B cell (primary cell): ENCODE measurements at regions not wholly inside any gene's neighbourhood (a gene's known extent, or its start where the extent isn't known, plus 50 kb on each side); places are given as distances from the start of the nearest gene placed in this dataset.

Experiments
- ATAC-seq: fragments of 200-7000 bp; cut with Tn5 transposase; one replicate; pipeline ENCODE4 v1.10.0; 2021; ENCODE audit warnings: low read depth, mild to moderate bottlenecking, moderate number of reproducible peaks, moderate library complexity
- CTCF ChIA-PET: fragments of 350-600 bp; sonication (Branson Sonifier 250); formaldehyde crosslinking; loops from one replicate; lab custom pipeline; 2021; ENCODE audit warnings: antibody characterized with exemption, inconsistent platforms; lab: Charles Lee
- POLR2A ChIA-PET: fragments of 350-600 bp; sonication (Branson Sonifier 250); formaldehyde crosslinking; loops from one replicate; lab custom pipeline; 2021; ENCODE audit warnings: antibody characterized with exemption; lab: Charles Lee
- DNase-seq: peaks from one replicate; pipeline ENCODE4 v3.0.0; 2013
- H2AFZ ChIP-seq: 2 replicates; pipeline ENCODE4 v1.6.1; 2012; ENCODE audit warnings: mild to moderate bottlenecking, low read depth, low read length; ENCODE audit not compliant: insufficient read depth, poor library complexity, severe bottlenecking
- H3K27ac ChIP-seq, 2 donors: 1 replicate in 1 of 2; 2 replicates in 1 of 2; pipeline ENCODE4 v1.5.1; 2012 to 2013; ENCODE audit warnings: low read length in 2 of 2, mild to moderate bottlenecking in 2 of 2, moderate library complexity in 1 of 2
- H3K27me3 ChIP-seq, 4 experiments: fragments of 200-600 bp in 1 of 4; sonication (generic) in 1 of 4; replicated peaks in 1 of 4; 1 replicate in 2 of 4; 2 replicates in 2 of 4; pipeline versions ENCODE4 v1.6.1 to v1.7.0; 2013 to 2016; ENCODE audit warnings: low read length in 3 of 4, mild to moderate bottlenecking in 2 of 4, mixed read lengths in 1 of 4, moderate library complexity in 1 of 4; ENCODE audit not compliant: insufficient read depth in 4 of 4, control insufficient read depth in 3 of 4; ENCODE audit errors: control extremely low read depth in 1 of 4
- H3K36me3 ChIP-seq, 2 experiments: replicated peaks in 1 of 2; 1 replicate in 1 of 2; 2 replicates in 1 of 2; pipeline versions ENCODE4 v1.6.1 to v1.7.1; 2013; ENCODE audit warnings: low read length in 1 of 2; ENCODE audit not compliant: insufficient read depth in 2 of 2, control insufficient read depth in 1 of 2; ENCODE audit errors: control extremely low read depth in 1 of 2, extremely low read depth in 1 of 2
- H3K4me1 ChIP-seq, 2 donors: fragments of 200-600 bp in 1 of 2; sonication (generic) in 1 of 2; 1 replicate in 1 of 2; 2 replicates in 1 of 2; pipeline versions ENCODE4 v1.5.1 to v1.6.1; 2013 to 2017; ENCODE audit warnings: low read length in 2 of 2; ENCODE audit not compliant: control insufficient read depth in 2 of 2, insufficient read depth in 2 of 2
- H3K4me2 ChIP-seq: replicated peaks from 2 replicates; pipeline ENCODE3; 2012; ENCODE audit warnings: mild to moderate bottlenecking, low read depth, low read length; ENCODE audit not compliant: poor library complexity, severe bottlenecking
- H3K4me3 ChIP-seq, 5 experiments: fragments of 200-600 bp in 1 of 5; sonication (generic) in 1 of 5; 1 replicate in 3 of 5; 2 replicates in 2 of 5; pipeline versions ENCODE4 v1.5.1 to v1.7.0; 2011 to 2016; ENCODE audit warnings: low read length in 4 of 5, mild to moderate bottlenecking in 4 of 5, low read depth in 2 of 5, control low read depth in 1 of 5, moderate library complexity in 1 of 5; ENCODE audit not compliant: insufficient read depth in 1 of 5; ENCODE audit errors: control extremely low read depth in 1 of 5, extremely low read depth in 1 of 5
- H3K79me2 ChIP-seq: fragments of 200-600 bp; sonication (generic); one replicate; pipeline ENCODE4 v1.6.0; 2016; ENCODE audit warnings: low read length; ENCODE audit not compliant: control insufficient read depth, insufficient read depth
- H3K9ac ChIP-seq: fragments of 200-600 bp; sonication (generic); 2 replicates; pipeline ENCODE4 v1.6.1; 2017; ENCODE audit warnings: mild to moderate bottlenecking, low read length, moderate library complexity
- H3K9me3 ChIP-seq, 3 donors: one replicate each; pipeline versions ENCODE4 v1.6.1 to v1.7.1; 2013; ENCODE audit warnings: low read length in 2 of 3; ENCODE audit not compliant: control insufficient read depth in 2 of 3, insufficient read depth in 1 of 3; ENCODE audit errors: control extremely low read depth in 1 of 3
- H4K20me1 ChIP-seq: 2 replicates; pipeline ENCODE4 v1.6.0; 2012; ENCODE audit warnings: mild to moderate bottlenecking, low read length; ENCODE audit not compliant: insufficient read depth, control insufficient read depth, poor library complexity, severe bottlenecking
- H3K27ac Mint-ChIP-seq: one replicate; pipeline ENCODE4 v1.8.0; 2021; ENCODE audit warnings: mixed read lengths
- H3K27me3 Mint-ChIP-seq: one replicate; pipeline ENCODE4 v1.8.0; 2021; ENCODE audit warnings: mixed read lengths
- H3K4me1 Mint-ChIP-seq: one replicate; pipeline ENCODE4 v1.8.0; 2021; ENCODE audit warnings: mixed read lengths
- H3K4me3 Mint-ChIP-seq: one replicate; pipeline ENCODE4 v1.8.0; 2021; ENCODE audit warnings: mixed read lengths
- H3K9me3 Mint-ChIP-seq: one replicate; pipeline ENCODE4 v1.8.0; 2022; ENCODE audit warnings: mixed read lengths; ENCODE audit not compliant: insufficient read depth
- EZH2 ChIP-seq: IDR thresholded peaks from 2 replicates; pipeline ENCODE4 v1.6.1; 2012; ENCODE audit warnings: borderline replicate concordance, low read depth, mild to moderate bottlenecking, moderate library complexity, low read length; ENCODE audit not compliant: insufficient read depth, poor library complexity, severe bottlenecking
- WGBS: methylation state at CpG from one replicate; pipeline ENCODE4 v1.1.5; 2013; ENCODE audit warnings: missing lambda C conversion rate; ENCODE audit not compliant: insufficient coverage; 5-methylcytosine and 5-hydroxymethylcytosine counted together
- intact Hi-C: fragments of 100-400 bp; cut with micrococcal nuclease; formaldehyde crosslinking; loops from one replicate; pipeline ENCODE4 v1.10.0; 2022
- TF ChIP-seq, protein P1 (sequence below): fragments of 200-600 bp; IDR thresholded peaks from one replicate; pipeline ENCODE4 v1.8.0; 2022; ENCODE audit warnings: antibody characterized with exemption, mild to moderate bottlenecking

- no peaks in the 10 kb centered on the region for H3K36me3 ChIP-seq
- no peaks in the 10 kb centered on the region for H4K20me1 ChIP-seq
- no peaks in the 10 kb centered on the region for H3K79me2 ChIP-seq
- no peak overlapping the region for H2AFZ ChIP-seq
- Mint-ChIP-seq H3K9me3 (no peaks in the 10 kb centered on the region), H3K27ac (no peak overlapping the region), H3K4me3 (no peak overlapping the region), H3K4me1 (no peaks in the 10 kb centered on the region), H3K27me3 (peaks cover 7% of the 10 kb centered on the region)
- no peak overlapping the region for H3K27ac ChIP-seq
- no peak overlapping the region for H3K9ac ChIP-seq
- intact Hi-C loops = no loop called here
- 86% methylated on average over 4 of the region's 7 CpGs for WGBS
- H3K9me3 ChIP-seq = no peaks in the 10 kb centered on the region
- POLR2A ChIA-PET = no interaction called here
- TF ChIP-seq, protein P1, sequence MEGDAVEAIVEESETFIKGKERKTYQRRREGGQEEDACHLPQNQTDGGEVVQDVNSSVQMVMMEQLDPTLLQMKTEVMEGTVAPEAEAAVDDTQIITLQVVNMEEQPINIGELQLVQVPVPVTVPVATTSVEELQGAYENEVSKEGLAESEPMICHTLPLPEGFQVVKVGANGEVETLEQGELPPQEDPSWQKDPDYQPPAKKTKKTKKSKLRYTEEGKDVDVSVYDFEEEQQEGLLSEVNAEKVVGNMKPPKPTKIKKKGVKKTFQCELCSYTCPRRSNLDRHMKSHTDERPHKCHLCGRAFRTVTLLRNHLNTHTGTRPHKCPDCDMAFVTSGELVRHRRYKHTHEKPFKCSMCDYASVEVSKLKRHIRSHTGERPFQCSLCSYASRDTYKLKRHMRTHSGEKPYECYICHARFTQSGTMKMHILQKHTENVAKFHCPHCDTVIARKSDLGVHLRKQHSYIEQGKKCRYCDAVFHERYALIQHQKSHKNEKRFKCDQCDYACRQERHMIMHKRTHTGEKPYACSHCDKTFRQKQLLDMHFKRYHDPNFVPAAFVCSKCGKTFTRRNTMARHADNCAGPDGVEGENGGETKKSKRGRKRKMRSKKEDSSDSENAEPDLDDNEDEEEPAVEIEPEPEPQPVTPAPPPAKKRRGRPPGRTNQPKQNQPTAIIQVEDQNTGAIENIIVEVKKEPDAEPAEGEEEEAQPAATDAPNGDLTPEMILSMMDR = no peak
- TF ChIP-seq EZH2 = no peak
- ATAC-seq = no peak
- CTCF ChIA-PET = no interaction called here
- DNase-seq = no peak
- no peaks in the 10 kb centered on the region for H3K27me3 ChIP-seq
- H3K4me2 ChIP-seq = no peak overlapping the region
- H3K4me1 ChIP-seq = no peaks in the 10 kb centered on the region
- no peak overlapping the region for H3K4me3 ChIP-seq
Measured at GRCh38 chr18:47506897-47507296, 255.4 kb upstream of the SKOR2 start.

DNA sequence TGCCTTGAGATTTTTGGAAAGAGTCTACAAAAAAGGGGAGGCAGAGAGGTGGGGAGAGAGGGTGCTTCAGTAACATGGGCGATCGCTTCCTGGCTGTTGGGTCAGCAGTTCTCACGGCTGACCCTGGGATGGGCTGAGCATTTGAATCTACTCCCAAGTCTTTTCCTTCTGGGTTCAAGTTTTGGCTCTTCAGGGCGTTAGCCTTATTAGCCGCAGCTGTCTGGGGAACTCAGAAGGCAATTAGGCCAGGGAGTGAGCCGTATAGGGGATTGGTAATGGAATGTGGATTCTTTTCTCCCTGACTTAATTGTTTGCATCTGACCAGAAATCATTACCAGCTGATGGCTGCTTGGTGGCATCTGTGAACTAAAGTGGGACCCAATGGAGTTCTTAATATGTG is 250.5 kb upstream of the SKOR2 start:
- H3K9me3 Mint-ChIP-seq = no peaks in the 10 kb centered on the region
- Histone ChIP-seq H2AFZ (no peak overlapping the region), H3K27ac (no peak overlapping the region), H3K4me1 (no peaks in the 10 kb centered on the region), H3K4me3 (no peak overlapping the region), H3K79me2 (no peaks in the 10 kb centered on the region), H4K20me1 (no peaks in the 10 kb centered on the region), H3K4me2 (no peak overlapping the region), H3K27me3 (peaks cover 0 to 2% (median 0%) of the 10 kb centered on the region in 4 experiments), H3K9me3 (no peaks in the 10 kb centered on the region), H3K36me3 (no peaks in the 10 kb centered on the region), H3K9ac (no peak overlapping the region)
- WGBS = 93% methylated on average over 5 of the region's 6 CpGs
- ATAC-seq (no peak), DNase-seq (no peak)
- no peak overlapping the region for H3K27ac Mint-ChIP-seq
- ChIA-PET POLR2A (interaction anchor here (0.7 kb wide), 1 partner anchor 30 kb away, joined by 3 read pairs; no protein-coding TSS in a partner anchor), CTCF (no interaction called here)
- H3K4me1 Mint-ChIP-seq = no peaks in the 10 kb centered on the region
- peaks cover 28% of the 10 kb centered on the region for H3K27me3 Mint-ChIP-seq
- intact Hi-C loops = no loop called here
- no peak overlapping the region for H3K4me3 Mint-ChIP-seq
- no peak for TF ChIP-seq EZH2
- TF ChIP-seq, protein P1 = no peak
